AG20443 (cell line): ENCODE measurements at regions not wholly inside any gene's neighbourhood (a gene's known extent, or its start where the extent isn't known, plus 50 kb on each side); places are given as distances from the start of the nearest gene placed in this dataset.
A peak's percentile ranks its signal among the peaks of the same experiment; 100 is the strongest.
"Not testable (repeated sequence)": the region's sequence is repeated elsewhere in the genome, so short reads cannot be mapped to it uniquely, and the experiment has no call there.

Experiments
- DNase-seq: peaks from one replicate; pipeline ENCODE4 v3.0.0; 2012; ENCODE audit warnings: low spot score, mixed read lengths

- DNase-seq: peak; percentile 20
These were observed 534.1 kb downstream of the GRIN2A start for GRCh38 chr16:9647981-9648701.

GRCh38 chr16:9650284-9650683 is 531.9 kb downstream of the GRIN2A start:
- DNase-seq: no peak

GRCh38 chr16:9655051-9655450 is 527.2 kb downstream of the GRIN2A start:
- DNase-seq: no peak

- no peak for DNase-seq
These were observed 524.6 kb downstream of the GRIN2A start for GRCh38 chr16:9657641-9658040.

- no peak for DNase-seq
These were observed 524.1 kb downstream of the GRIN2A start for GRCh38 chr16:9658164-9658563.

GRCh38 chr16:9658586-9658985 is 523.6 kb downstream of the GRIN2A start:
- no peak for DNase-seq

GRCh38 chr16:9660898-9661297 is 521.3 kb downstream of the GRIN2A start:
- DNase-seq: no peak

- no peak for DNase-seq
These were observed 520.8 kb downstream of the GRIN2A start for GRCh38 chr16:9661336-9662017.

GRCh38 chr16:9663588-9663987 is 518.6 kb downstream of the GRIN2A start:
- no peak for DNase-seq

- DNase-seq: no peak
These were observed 516.4 kb downstream of the GRIN2A start for GRCh38 chr16:9665851-9666271.

- DNase-seq: no peak
These were observed 515.3 kb downstream of the GRIN2A start for GRCh38 chr16:9666834-9667480.

GRCh38 chr16:9670033-9670432 is 512.2 kb downstream of the GRIN2A start:
- DNase-seq: no peak

- not testable (repeated sequence) for DNase-seq
These were observed 511.6 kb downstream of the GRIN2A start for GRCh38 chr16:9670616-9671015.

- not testable (repeated sequence) for DNase-seq
These were observed 505.5 kb downstream of the GRIN2A start for GRCh38 chr16:9676560-9677300.

- no peak for DNase-seq
These were observed 505.0 kb downstream of the GRIN2A start for GRCh38 chr16:9677301-9677653.

GRCh38 chr16:9679213-9679767 is 502.9 kb downstream of the GRIN2A start:
- DNase-seq: no peak

- DNase-seq: no peak
These were observed 502.1 kb downstream of the GRIN2A start for GRCh38 chr16:9680019-9680655.

- no peak for DNase-seq
These were observed 501.3 kb downstream of the GRIN2A start for GRCh38 chr16:9680968-9681367.

- DNase-seq: no peak
These were observed 500.7 kb downstream of the GRIN2A start for GRCh38 chr16:9681508-9681907.

GRCh38 chr16:9682320-9682719 is 499.9 kb downstream of the GRIN2A start:
- DNase-seq: no peak

GRCh38 chr16:9683677-9684076 is 498.6 kb downstream of the GRIN2A start:
- DNase-seq: no peak
